Effector memory CD4-positive, alpha-beta T cell (primary cell): ENCODE measurements at regions not wholly inside any gene's neighbourhood (a gene's known extent, or its start where the extent isn't known, plus 50 kb on each side); places are given as distances from the start of the nearest gene placed in this dataset.

ENCODE experiments used
- DNase-seq, 3 donors: peaks; one replicate each; pipeline ENCODE4 v3.0.0-alpha.2; 2020
- H3K27ac ChIP-seq: 2 replicates; pipeline ENCODE4 v1.7.0; 2013; ENCODE audit warnings: mild to moderate bottlenecking, low read length, moderate library complexity; ENCODE audit not compliant: insufficient read depth, poor library complexity, severe bottlenecking
- H3K27me3 ChIP-seq: replicated peaks from 2 replicates; pipeline ENCODE4 v1.7.0; 2013; ENCODE audit warnings: mild to moderate bottlenecking, low read length; ENCODE audit not compliant: insufficient read depth, control insufficient read depth, poor library complexity, severe bottlenecking
- H3K36me3 ChIP-seq: 2 replicates; pipeline ENCODE4 v1.7.0; 2013; ENCODE audit warnings: mild to moderate bottlenecking, low read length, moderate library complexity; ENCODE audit not compliant: control insufficient read depth, insufficient read depth
- H3K4me1 ChIP-seq: 2 replicates; pipeline ENCODE4 v1.7.0; 2013; ENCODE audit warnings: low read length, mild to moderate bottlenecking; ENCODE audit not compliant: control insufficient read depth, insufficient read depth, poor library complexity, severe bottlenecking
- H3K4me3 ChIP-seq: 2 replicates; pipeline ENCODE4 v1.7.0; 2013; ENCODE audit warnings: low read length, low read depth, mild to moderate bottlenecking; ENCODE audit not compliant: insufficient read depth, poor library complexity, severe bottlenecking
- H3K9me3 ChIP-seq: 2 replicates; pipeline ENCODE4 v1.7.0; 2013; ENCODE audit warnings: mild to moderate bottlenecking, low read length, moderate library complexity; ENCODE audit not compliant: control insufficient read depth

- Histone ChIP-seq H3K27ac (no peak overlapping the region), H3K4me3 (no peak overlapping the region), H3K27me3 (no peaks in the 10 kb centered on the region), H3K36me3 (no peaks in the 10 kb centered on the region), H3K4me1 (no peaks in the 10 kb centered on the region), H3K9me3 (no peaks in the 10 kb centered on the region)
- no peak for DNase-seq
Measured at GRCh38 chr9:30757723-30758122, 1626.7 kb upstream of the ACO1 start.

DNA sequence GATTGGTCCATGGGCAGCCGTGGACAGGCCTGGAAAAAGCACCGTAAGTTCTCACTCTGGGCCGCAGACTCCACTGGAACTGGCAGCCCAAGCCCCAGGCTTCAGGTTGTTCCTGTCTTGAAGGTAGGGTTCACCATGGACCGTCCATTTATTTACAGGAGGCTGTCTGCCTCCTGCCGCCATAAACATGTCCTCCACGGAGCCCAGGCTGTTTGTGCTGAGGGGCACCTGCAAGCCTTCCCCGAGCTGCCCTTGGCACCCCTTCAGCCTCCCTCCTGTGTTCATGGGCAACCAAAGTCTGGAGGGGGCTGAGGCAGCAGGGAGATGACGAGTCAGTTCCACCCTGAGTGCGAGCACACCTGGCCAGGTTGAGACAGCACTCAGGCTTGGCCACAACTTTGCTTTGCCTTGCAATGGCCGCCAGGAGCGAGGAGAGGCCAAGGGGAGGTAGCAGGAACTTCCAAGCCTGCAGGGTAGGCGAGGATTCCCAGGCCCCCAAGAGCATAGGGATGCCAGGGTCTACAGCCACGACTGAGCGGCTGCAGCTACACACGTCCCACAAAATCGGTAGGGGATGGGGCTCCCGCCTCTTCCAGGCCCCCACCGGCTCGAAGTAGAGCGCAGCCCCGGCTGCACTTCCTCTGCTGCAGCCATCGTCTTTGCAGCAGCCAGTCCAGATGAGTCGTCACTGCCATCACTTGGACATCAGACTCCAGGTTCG is 1625.6 kb upstream of the ACO1 start:
- Histone ChIP-seq H3K4me3 (no peak overlapping the region), H3K27ac (no peak overlapping the region), H3K4me1 (no peaks in the 10 kb centered on the region), H3K27me3 (no peaks in the 10 kb centered on the region), H3K36me3 (no peaks in the 10 kb centered on the region), H3K9me3 (no peaks in the 10 kb centered on the region)
- DNase-seq, result no peak

DNA sequence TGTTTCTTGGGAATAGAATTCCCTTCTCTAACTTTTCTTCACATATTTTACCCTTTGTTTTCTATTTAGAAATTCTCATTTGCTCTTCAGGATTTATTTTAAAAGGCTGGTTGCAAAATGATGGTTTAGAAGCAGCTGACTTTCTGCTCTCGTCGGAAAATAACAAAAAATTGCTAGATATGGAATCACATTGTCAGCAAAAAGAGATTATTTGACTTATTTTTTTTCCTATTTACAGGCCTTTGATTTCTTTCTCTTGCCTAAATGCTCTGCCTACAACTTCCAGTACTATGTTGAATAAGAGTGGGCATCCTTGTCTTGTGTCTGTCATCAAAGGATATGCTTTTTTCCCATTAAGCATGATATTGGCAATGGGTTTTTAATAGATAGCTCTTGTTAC is 1619.1 kb upstream of the ACO1 start:
- H3K27ac ChIP-seq, result no peak overlapping the region
- DNase-seq, result no peak
- H3K9me3 ChIP-seq, result no peaks in the 10 kb centered on the region
- no peaks in the 10 kb centered on the region for H3K4me1 ChIP-seq
- H3K36me3 ChIP-seq, result no peaks in the 10 kb centered on the region
- H3K4me3 ChIP-seq, result no peak overlapping the region
- no peaks in the 10 kb centered on the region for H3K27me3 ChIP-seq

DNA sequence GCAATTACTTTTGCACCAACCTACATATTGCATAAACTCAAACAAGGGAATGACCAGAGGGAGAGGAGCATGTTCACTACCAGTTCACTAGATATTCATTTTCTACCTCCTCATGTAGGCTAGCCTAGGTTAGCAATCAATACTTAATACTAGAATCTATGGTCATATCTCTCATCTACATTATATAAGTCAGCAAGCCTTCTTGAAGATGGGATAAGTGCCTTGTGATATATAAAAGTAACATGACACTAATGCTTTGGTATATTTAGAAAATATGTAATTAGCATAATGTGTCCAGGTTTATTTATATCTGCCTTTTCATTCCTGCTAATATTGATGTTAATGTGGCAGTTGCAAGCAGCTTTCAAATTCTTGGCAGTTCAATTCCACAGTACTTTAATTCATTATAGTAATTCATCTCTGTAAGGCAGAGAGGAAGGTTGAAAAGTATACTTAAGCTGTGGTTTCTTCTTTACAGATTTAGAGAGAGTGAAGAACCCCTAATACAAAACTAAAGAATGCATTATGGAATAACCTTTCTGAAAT is 1613.2 kb upstream of the ACO1 start:
- Histone ChIP-seq H3K27me3 (no peaks in the 10 kb centered on the region), H3K9me3 (no peaks in the 10 kb centered on the region), H3K4me3 (no peak overlapping the region), H3K27ac (no peak overlapping the region), H3K36me3 (no peaks in the 10 kb centered on the region), H3K4me1 (no peaks in the 10 kb centered on the region)
- DNase-seq, result no peak

GRCh38 chr9:30771760-30772159 is 1612.7 kb upstream of the ACO1 start:
- Histone ChIP-seq H3K4me1 (no peaks in the 10 kb centered on the region), H3K9me3 (no peaks in the 10 kb centered on the region), H3K36me3 (no peaks in the 10 kb centered on the region), H3K4me3 (no peak overlapping the region), H3K27me3 (no peaks in the 10 kb centered on the region), H3K27ac (no peak overlapping the region)
- DNase-seq, result no peak

DNA sequence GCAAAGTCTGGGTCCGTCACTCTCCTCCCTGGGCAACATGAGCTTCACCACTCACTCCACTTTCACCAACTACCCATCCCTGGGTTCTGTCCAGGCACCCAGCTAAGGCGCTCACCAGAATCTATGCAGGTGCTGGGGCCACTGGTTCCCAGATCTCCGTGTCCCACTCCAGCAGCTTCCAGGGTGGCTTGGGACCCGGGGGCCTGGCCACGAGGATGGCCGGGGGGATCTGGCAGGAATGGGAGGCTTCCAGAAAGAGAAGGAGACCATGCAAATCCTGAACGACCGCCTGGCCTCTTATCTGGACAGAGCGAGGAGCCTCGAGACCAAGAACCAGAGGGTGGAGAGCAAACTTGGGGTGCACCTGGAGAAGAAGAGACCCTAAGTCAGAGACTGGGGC is 1611.0 kb upstream of the ACO1 start:
- Histone ChIP-seq H3K4me1 (no peaks in the 10 kb centered on the region), H3K4me3 (no peak overlapping the region), H3K27me3 (no peaks in the 10 kb centered on the region), H3K36me3 (no peaks in the 10 kb centered on the region), H3K9me3 (no peaks in the 10 kb centered on the region), H3K27ac (no peak overlapping the region)
- no peak for DNase-seq

GRCh38 chr9:30774326-30774725 is 1610.1 kb upstream of the ACO1 start:
- no peaks in the 10 kb centered on the region for H3K4me1 ChIP-seq
- H3K27me3 ChIP-seq, result no peaks in the 10 kb centered on the region
- H3K9me3 ChIP-seq, result no peaks in the 10 kb centered on the region
- H3K4me3 ChIP-seq, result no peak overlapping the region
- no peak for DNase-seq
- no peaks in the 10 kb centered on the region for H3K36me3 ChIP-seq
- H3K27ac ChIP-seq, result no peak overlapping the region

GRCh38 chr9:30775236-30775635 is 1609.2 kb upstream of the ACO1 start:
- no peak for DNase-seq
- no peak overlapping the region for H3K27ac ChIP-seq
- no peaks in the 10 kb centered on the region for H3K9me3 ChIP-seq
- H3K27me3 ChIP-seq, result no peaks in the 10 kb centered on the region
- no peak overlapping the region for H3K4me3 ChIP-seq
- H3K4me1 ChIP-seq, result no peaks in the 10 kb centered on the region
- H3K36me3 ChIP-seq, result no peaks in the 10 kb centered on the region

DNA sequence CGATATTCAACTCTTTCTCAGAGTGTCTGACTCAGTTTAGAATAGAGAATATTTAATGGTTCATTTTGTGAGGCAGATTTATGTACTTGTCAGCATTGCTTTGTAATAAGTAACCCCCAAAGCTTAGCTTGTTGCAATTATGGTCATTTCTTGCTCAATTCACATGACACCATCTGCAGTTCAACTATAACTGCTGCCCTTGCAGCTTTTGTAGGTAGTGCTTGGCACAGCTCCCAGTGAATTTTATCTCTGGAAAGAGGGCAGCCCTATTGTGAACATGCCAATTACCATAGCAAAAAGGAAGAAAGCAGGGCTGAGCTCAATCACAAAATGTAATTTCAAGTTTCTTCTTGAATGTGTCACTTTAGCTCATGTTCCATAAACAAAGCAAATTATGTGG is 1587.7 kb upstream of the ACO1 start:
- H3K27ac ChIP-seq, result no peak overlapping the region
- H3K4me1 ChIP-seq, result no peaks in the 10 kb centered on the region
- H3K4me3 ChIP-seq, result no peak overlapping the region
- no peaks in the 10 kb centered on the region for H3K27me3 ChIP-seq
- DNase-seq, result no peak
- H3K9me3 ChIP-seq, result no peaks in the 10 kb centered on the region
- no peaks in the 10 kb centered on the region for H3K36me3 ChIP-seq

- no peaks in the 10 kb centered on the region for H3K4me1 ChIP-seq
- no peaks in the 10 kb centered on the region for H3K36me3 ChIP-seq
- DNase-seq, result no peak
- no peak overlapping the region for H3K27ac ChIP-seq
- H3K9me3 ChIP-seq, result no peaks in the 10 kb centered on the region
- H3K27me3 ChIP-seq, result no peaks in the 10 kb centered on the region
- H3K4me3 ChIP-seq, result no peak overlapping the region
Measured at GRCh38 chr9:30799527-30800101, 1584.8 kb upstream of the ACO1 start.
